NT2/D1 (cell line): ENCODE measurements at regions not wholly inside any gene's neighbourhood (a gene's known extent, or its start where the extent isn't known, plus 50 kb on each side); places are given as distances from the start of the nearest gene placed in this dataset.

Experiments used
- DNase-seq: peaks from one replicate; pipeline ENCODE4 v3.0.0-alpha.2; 2011; ENCODE audit warnings: low read depth, low spot score
- H3K27me3 ChIP-seq: 2 replicates; pipeline ENCODE4 v1.6.0; 2011; ENCODE audit warnings: mild to moderate bottlenecking; ENCODE audit not compliant: insufficient read length, insufficient read depth
- H3K36me3 ChIP-seq: 2 replicates; pipeline ENCODE4 v1.6.1; 2011; ENCODE audit warnings: mild to moderate bottlenecking, low read length, mixed read lengths; ENCODE audit not compliant: insufficient read depth, insufficient read length
- H3K4me1 ChIP-seq: 2 replicates; pipeline ENCODE4 v1.5.1; 2011; ENCODE audit not compliant: insufficient read depth, insufficient read length
- H3K4me3 ChIP-seq: 2 replicates; pipeline ENCODE4 v1.5.1; 2011; ENCODE audit warnings: low read depth; ENCODE audit not compliant: insufficient read length
- H3K9ac ChIP-seq: 2 replicates; pipeline ENCODE4 v1.6.0; 2011; ENCODE audit warnings: low read depth; ENCODE audit not compliant: insufficient read length
- H3K9me3 ChIP-seq: 2 replicates; pipeline ENCODE4 v1.5.1; 2011; ENCODE audit warnings: mild to moderate bottlenecking, low read length; ENCODE audit not compliant: insufficient read depth
- SUZ12 ChIP-seq: IDR thresholded peaks from 2 replicates; pipeline ENCODE4 v1.6.1; 2011; ENCODE audit not compliant: insufficient read length, insufficient read depth; ENCODE audit errors: extremely low read depth
- YY1 ChIP-seq: IDR thresholded peaks from 2 replicates; pipeline ENCODE4 v1.6.1; 2011; ENCODE audit not compliant: insufficient read length, insufficient read depth
- ZNF274 ChIP-seq: IDR thresholded peaks from 2 replicates; pipeline ENCODE4 v1.6.1; 2011; ENCODE audit warnings: mild to moderate bottlenecking, low read depth, low read length

DNA sequence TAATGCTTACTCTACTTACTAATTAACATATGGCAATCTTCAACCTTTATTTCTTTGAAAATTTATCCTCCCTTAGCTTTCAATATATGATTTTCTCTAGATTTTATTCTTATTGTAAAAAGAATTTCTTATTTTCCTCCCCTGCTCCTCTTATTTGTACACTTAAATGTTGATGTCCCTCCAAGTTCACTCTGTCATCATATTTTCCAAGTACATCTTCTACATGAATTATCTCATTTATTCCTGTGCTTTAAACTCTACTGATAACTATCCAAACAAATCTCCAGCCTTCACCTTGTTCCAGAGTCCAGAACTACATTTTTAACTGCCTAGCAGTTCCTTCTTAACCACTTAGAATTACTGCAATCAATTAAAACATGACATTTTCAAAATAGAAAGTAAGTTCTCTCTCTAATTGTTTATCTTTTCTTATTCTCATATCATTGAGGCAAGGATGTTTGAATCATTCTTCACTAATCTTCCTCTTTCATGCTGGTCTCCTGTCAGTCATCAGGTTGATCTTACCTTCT, 261.6 kb upstream of the FAR2 start:
- TF ChIP-seq YY1 (no peak), SUZ12 (no peak), ZNF274 (no peak)
- Histone ChIP-seq H3K4me1 (no peaks in the 10 kb centered on the region), H3K27me3 (no peaks in the 10 kb centered on the region), H3K4me3 (no peak overlapping the region), H3K9ac (no peak overlapping the region), H3K9me3 (no peaks in the 10 kb centered on the region), H3K36me3 (no peaks in the 10 kb centered on the region)
- DNase-seq, result no peak

DNA sequence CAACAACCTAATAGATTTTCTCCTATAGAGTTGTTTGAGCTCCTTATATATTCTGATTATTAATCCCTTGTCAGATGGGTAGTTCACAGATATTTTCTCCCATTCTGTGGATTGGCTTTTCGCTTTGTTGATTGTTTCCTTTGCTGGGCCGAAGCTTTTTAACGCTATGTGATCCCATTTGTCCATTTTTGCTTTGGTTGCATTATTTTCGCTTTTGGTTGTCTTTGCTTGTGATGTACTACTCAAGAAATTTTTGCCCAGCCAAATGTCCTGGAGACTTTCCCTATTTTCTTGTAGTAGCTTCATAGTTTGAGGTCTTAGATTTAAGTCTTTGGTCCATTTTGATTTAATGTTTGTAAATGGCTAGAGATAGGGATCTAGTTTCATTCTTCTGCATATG, 258.4 kb upstream of the FAR2 start:
- H3K4me3 ChIP-seq, result no peak overlapping the region
- no peaks in the 10 kb centered on the region for H3K9me3 ChIP-seq
- no peaks in the 10 kb centered on the region for H3K27me3 ChIP-seq
- DNase-seq, result no peak
- H3K9ac ChIP-seq, result no peak overlapping the region
- TF ChIP-seq SUZ12 (no peak), ZNF274 (no peak), YY1 (no peak)
- H3K36me3 ChIP-seq, result no peaks in the 10 kb centered on the region
- H3K4me1 ChIP-seq, result no peaks in the 10 kb centered on the region

DNA sequence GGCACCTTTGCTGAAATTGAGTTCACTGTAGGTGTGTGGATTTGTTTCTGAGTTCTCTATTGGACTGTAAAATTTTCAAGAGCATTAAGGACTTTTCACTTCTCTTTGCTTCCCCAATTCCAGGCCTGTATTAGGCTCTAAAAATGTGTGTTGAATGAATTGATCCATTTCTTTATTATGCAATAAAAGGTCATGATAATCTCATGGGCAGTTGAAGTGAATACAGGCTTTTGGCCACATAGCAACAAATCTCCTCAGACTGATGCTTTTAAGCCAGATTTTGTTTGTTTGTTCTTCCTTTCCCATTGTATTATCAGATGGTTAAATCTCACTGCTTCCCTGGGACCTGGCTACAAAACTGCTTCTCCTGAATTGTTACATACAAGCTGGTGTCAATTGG, 258.0 kb upstream of the FAR2 start:
- Histone ChIP-seq H3K27me3 (no peaks in the 10 kb centered on the region), H3K36me3 (no peaks in the 10 kb centered on the region), H3K4me1 (no peaks in the 10 kb centered on the region), H3K4me3 (no peak overlapping the region), H3K9ac (no peak overlapping the region), H3K9me3 (no peaks in the 10 kb centered on the region)
- no peak for DNase-seq
- TF ChIP-seq ZNF274 (no peak), YY1 (no peak), SUZ12 (no peak)

DNA sequence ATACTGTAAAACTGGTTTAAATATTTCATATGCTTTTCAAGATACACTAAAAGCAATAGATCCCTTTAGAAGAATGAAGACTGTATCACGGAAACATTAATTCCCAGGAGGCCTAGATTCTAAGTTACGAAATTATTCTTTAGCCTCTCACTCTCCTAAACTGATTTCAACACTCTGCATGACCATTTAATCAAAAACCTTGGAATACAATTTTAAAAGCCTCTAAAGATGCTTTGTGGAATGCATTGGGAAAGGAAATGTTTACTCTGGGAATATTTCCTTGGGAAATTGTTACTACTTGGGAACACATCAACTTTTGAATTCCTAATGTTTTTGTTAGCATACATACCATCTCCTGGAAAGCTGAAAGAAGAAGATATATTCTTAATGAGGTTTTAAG, 255.7 kb upstream of the FAR2 start:
- no peak overlapping the region for H3K4me3 ChIP-seq

DNA sequence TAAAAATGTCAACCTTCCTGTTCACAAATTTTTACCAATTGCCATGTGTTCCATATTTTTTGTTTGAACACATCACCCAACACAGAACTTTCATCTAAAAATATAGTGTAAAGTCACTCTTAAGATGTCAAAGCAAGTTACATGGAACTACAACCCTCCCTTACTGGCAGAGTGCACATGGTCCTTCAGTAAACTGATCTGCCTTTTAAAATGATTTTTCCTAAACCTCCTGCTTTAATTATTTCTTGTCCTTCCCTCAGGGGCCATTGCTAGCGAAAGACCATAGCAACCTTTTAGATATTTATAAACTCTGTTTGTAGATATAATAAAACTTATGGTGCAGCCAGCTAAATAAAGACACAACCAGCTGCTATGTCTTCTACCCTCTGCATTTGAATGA, 255.2 kb upstream of the FAR2 start:
- Histone ChIP-seq H3K27me3 (no peaks in the 10 kb centered on the region), H3K4me1 (no peaks in the 10 kb centered on the region), H3K36me3 (no peaks in the 10 kb centered on the region), H3K9ac (no peak overlapping the region), H3K4me3 (no peak overlapping the region), H3K9me3 (no peaks in the 10 kb centered on the region)
- no peak for DNase-seq
- TF ChIP-seq SUZ12 (no peak), YY1 (no peak), ZNF274 (no peak)

More for the DNA sequence above, 255.7 kb upstream of the FAR2 start:
- Histone ChIP-seq H3K27me3 (no peaks in the 10 kb centered on the region), H3K4me1 (no peaks in the 10 kb centered on the region), H3K36me3 (no peaks in the 10 kb centered on the region), H3K9me3 (no peaks in the 10 kb centered on the region), H3K9ac (no peak overlapping the region)
- TF ChIP-seq SUZ12, result no peak
- TF ChIP-seq YY1, result no peak
- no peak for TF ChIP-seq ZNF274
- DNase-seq, result no peak

DNA sequence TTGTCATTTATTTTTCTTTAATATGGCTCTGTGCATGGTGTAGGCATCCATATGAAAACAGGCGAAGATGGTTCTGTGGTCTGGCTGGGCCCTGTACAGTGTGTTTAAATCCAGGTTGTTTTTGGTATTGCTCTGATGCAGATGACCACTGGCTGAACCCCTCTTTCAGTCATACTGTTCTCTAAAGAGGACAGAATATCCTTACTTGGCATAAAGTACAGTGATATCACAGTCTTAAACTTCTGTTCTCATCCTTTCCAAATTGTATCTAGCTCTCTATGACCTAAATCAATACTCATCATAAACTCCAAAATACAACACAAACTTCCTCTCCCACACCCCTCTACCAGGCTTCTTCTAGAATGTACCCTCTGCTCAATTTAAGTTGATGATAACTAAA, 252.7 kb upstream of the FAR2 start:
- Histone ChIP-seq H3K36me3 (no peaks in the 10 kb centered on the region), H3K9me3 (peaks cover 9% of the 10 kb centered on the region)
- TF ChIP-seq YY1 (no peak), ZNF274 (no peak), SUZ12 (no peak)

DNA sequence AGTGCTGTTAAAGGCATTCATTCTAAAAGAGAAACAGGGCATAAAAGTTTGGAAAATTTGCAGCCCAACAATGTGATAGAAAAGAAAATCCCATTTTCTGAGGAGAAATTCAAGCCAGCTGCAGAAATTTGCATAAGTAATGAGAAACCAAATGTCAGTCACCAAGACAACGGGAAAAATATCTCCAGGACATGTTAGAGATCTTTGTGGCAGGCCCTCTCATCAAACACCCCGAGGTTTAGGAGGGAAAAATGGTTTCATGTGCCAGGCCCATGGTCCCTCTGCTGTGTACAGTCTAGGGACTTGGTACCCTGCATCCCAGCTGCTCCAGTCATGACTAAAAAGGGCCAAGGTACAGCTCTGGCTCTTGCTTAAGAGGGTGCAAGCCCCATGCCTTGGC, 251.0 kb upstream of the FAR2 start:
- no peaks in the 10 kb centered on the region for H3K4me1 ChIP-seq
- TF ChIP-seq ZNF274 (no peak), SUZ12 (no peak), YY1 (no peak)
- DNase-seq, result no peak
- no peak overlapping the region for H3K4me3 ChIP-seq
- H3K36me3 ChIP-seq, result no peaks in the 10 kb centered on the region
- H3K9ac ChIP-seq, result no peak overlapping the region
- peaks cover 18% of the 10 kb centered on the region for H3K9me3 ChIP-seq
- no peaks in the 10 kb centered on the region for H3K27me3 ChIP-seq

More for the DNA sequence above, 252.7 kb upstream of the FAR2 start:
- Histone ChIP-seq H3K4me1 (no peaks in the 10 kb centered on the region), H3K9ac (no peak overlapping the region), H3K4me3 (no peak overlapping the region), H3K27me3 (no peaks in the 10 kb centered on the region)
- no peak for DNase-seq
